Midbrain (tissue), 1 donor: ENCODE measurements at regions not wholly inside any gene's neighbourhood (a gene's known extent, or its start where the extent isn't known, plus 50 kb on each side); places are given as distances from the start of the nearest gene placed in this dataset.

Experiments used
- DNase-seq: peaks from one replicate; lab custom pipeline; 2025; lab: John Stamatoyannopoulos, UW

GRCh38 chr14:26928019-26928418 lies 330.2 kb upstream of the NOVA1 start:
- DNase-seq: no peak

- no peak for DNase-seq
Measured at GRCh38 chr14:26929361-26929760, 331.5 kb upstream of the NOVA1 start.

- no peak for DNase-seq
Measured at GRCh38 chr14:26930576-26930975, 332.7 kb upstream of the NOVA1 start.

GRCh38 chr14:26932606-26933005 lies 334.8 kb upstream of the NOVA1 start:
- no peak for DNase-seq

- DNase-seq: no peak
Measured at GRCh38 chr14:26933431-26933830, 335.6 kb upstream of the NOVA1 start.

GRCh38 chr14:26934151-26934550 lies 336.3 kb upstream of the NOVA1 start:
- no peak for DNase-seq

- no peak for DNase-seq
Measured at GRCh38 chr14:26935733-26936132, 337.9 kb upstream of the NOVA1 start.

GRCh38 chr14:26938054-26938453 lies 340.2 kb upstream of the NOVA1 start:
- no peak for DNase-seq

- DNase-seq: no peak
Measured at GRCh38 chr14:26939755-26940154, 341.9 kb upstream of the NOVA1 start.

- no peak for DNase-seq
Measured at GRCh38 chr14:26941521-26941920, 343.7 kb upstream of the NOVA1 start.

- DNase-seq: no peak
Measured at GRCh38 chr14:26947265-26947664, 349.4 kb upstream of the NOVA1 start.

GRCh38 chr14:26959437-26959836 lies 361.6 kb upstream of the NOVA1 start:
- DNase-seq: no peak

GRCh38 chr14:26959972-26960660 lies 362.3 kb upstream of the NOVA1 start:
- DNase-seq: no peak

- no peak for DNase-seq
Measured at GRCh38 chr14:26963711-26964110, 365.9 kb upstream of the NOVA1 start.

GRCh38 chr14:26965490-26965889 lies 367.7 kb upstream of the NOVA1 start:
- no peak for DNase-seq

GRCh38 chr14:26966908-26967307 lies 369.1 kb upstream of the NOVA1 start:
- DNase-seq: peak; percentile 3

GRCh38 chr14:26974965-26975364 lies 377.1 kb upstream of the NOVA1 start:
- DNase-seq: no peak

GRCh38 chr14:26982071-26982470 lies 384.2 kb upstream of the NOVA1 start:
- DNase-seq: no peak

GRCh38 chr14:26984311-26985177 lies 386.7 kb upstream of the NOVA1 start:
- peak; percentile 74 for DNase-seq

GRCh38 chr14:26987744-26988363 lies 390.0 kb upstream of the NOVA1 start:
- no peak for DNase-seq

GRCh38 chr14:26990946-26991345 lies 393.1 kb upstream of the NOVA1 start:
- no peak for DNase-seq

GRCh38 chr14:26992403-26993115 lies 394.7 kb upstream of the NOVA1 start:
- DNase-seq: no peak
